DMS53 treated with DMSO at 0.1 percent for 48 hours (cell line): ENCODE measurements at regions not wholly inside any gene's neighbourhood (a gene's known extent, or its start where the extent isn't known, plus 50 kb on each side); places are given as distances from the start of the nearest gene placed in this dataset.
"Not testable (repeated sequence)": the region's sequence is repeated elsewhere in the genome, so short reads cannot be mapped to it uniquely, and the experiment has no call there.

Experiments
- DNase-seq: peaks from one replicate; lab custom pipeline; 2025; ENCODE audit not compliant: unreplicated experiment; lab: John Stamatoyannopoulos, UW

- DNase-seq, result no peak
These were observed 163.3 kb downstream of the TMEM121 start for GRCh38 chr14:105689722-105690121.

- DNase-seq, result no peak
These were observed 164.3 kb downstream of the TMEM121 start for GRCh38 chr14:105690671-105691070.

- DNase-seq, result not testable (repeated sequence)
These were observed 165.1 kb downstream of the TMEM121 start for GRCh38 chr14:105691321-105692109.

DNA sequence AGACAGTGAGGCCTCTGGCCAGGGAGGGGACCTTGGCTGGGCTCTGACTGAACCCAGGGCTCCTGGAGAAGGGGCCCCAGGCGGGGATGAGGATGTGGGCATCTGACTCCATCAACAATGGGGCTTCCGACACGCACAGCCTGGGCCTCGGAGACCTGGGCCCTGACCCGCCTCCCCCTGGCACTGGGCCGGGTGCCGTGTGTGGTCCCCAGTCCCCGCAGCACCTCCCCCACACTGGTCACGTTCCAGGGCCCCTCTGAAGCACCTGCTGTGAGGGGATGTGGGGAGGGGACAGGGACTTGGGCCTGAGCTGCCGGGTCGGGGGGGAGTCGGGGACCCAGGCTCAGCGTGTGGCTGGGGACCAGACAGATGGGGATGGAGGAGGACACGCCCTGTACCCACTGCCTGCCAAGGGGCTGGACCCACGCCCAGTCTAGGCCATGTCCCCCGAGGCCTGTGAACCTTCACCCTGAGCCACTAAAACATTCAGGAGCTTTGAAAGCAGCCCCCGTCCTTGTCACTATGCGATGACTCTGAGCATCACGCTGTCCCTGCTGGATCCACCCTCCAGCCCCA is 165.8 kb downstream of the TMEM121 start:
- DNase-seq, result not testable (repeated sequence)

- no peak for DNase-seq
These were observed 168.6 kb downstream of the TMEM121 start for GRCh38 chr14:105694961-105695360.

DNA sequence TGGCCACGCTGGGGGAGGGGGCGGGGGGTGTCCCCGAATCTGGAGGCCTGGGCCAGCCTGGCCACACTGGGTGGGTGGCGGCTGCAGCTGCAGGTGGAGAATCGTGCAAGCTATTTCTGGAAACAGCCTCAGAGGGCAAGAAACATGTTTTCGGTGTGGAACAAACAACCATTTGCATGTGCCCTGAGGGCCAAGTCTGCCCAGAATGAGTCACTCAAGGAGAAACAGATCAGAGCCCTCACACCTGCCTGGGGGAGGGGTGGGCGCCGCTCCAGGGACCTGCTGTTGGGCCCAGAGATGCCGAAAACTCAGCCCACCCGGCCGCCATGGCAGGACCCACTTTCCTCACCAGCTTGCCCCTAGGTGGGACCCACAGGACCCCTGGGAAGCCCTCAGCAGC is 170.0 kb downstream of the TMEM121 start:
- DNase-seq, result not testable (repeated sequence)

GRCh38 chr14:105697414-105697813 is 171.0 kb downstream of the TMEM121 start:
- DNase-seq, result not testable (repeated sequence)

DNA sequence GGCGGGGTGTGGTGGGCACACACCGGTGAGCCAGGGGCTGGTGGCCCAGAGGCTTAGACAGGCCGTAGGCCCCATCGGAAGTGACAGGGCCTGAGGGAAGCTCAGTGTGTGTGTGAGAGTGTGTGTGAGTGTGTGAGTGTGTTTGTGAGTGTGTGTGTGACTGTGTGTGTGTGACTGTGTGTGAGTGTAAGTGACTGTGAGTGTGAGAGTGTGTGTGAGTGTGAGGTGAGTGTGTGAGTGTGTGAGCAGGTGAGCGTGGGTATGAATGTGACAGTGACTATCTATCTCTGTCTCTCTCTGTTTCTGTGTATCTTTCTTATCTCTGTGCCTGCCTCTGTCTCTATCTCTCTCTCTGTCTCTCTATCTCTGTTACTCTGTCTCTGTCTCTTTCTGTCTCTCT is 171.6 kb downstream of the TMEM121 start:
- DNase-seq, result not testable (repeated sequence)

DNA sequence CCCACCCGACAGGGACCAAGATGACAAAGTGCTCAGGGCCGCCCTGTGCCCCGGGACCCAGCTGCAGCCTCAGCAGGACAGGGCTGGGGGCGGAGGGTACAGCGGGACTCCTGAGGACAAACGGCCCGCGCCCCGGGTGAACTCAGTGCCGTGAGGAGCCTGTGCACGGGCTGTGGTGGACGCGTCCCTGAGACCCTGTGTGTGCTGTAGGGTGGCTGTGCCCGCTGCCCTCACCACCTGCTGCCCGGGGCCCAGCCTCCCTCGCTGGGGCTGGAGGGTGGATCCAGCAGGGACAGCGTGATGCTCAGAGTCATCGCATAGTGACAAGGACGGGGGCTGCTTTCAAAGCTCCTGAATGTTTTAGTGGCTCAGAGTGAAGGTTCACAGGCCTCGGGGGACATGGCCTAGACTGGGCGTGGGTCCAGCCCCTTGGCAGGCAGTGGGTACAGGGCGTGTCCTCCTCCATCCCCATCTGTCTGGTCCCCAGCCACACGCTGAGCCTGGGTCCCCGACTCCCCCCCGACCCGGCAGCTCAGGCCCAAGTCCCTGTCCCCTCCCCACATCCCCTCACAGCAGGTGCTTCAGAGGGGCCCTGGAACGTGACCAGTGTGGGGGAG is 172.7 kb downstream of the TMEM121 start:
- DNase-seq, result not testable (repeated sequence)

DNA sequence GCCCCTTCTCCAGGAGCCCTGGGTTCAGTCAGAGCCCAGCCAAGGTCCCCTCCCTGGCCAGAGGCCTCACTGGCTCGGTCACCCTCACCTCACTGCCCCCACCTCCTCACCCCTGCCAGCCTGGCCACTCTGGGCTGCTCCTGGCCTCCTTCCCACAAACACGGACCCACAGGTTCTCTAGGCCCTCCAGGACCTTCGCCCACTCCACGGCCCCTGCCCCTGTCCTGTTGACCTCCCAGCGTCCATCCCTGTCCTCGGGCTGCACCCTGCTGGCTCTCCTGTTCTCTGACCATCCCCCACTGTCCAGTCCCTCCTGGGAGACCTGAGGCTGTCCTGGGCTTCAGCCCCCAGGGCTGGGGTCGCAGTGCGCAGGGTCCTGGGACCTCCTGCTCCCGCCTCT is 173.3 kb downstream of the TMEM121 start:
- DNase-seq, result not testable (repeated sequence)

DNA sequence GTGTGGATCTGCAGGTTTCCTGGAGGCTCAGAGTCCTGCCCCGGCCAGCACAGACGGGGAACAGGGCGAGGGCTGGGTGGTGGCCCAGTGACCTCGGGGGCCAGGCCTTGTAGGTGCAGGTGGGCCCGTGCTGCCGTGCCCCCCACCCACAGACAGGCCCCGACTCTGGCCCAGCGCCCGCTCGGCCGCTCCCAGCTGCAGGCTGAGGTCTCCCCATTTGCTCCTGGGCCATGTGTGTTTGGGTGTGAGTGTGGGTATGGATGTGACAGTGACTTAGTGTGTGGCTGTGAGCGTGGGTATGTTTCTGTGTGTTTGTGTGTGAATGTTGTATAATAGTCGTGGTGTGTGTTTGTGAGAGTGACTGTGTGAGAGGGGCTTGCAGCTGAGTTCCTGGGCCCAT is 173.8 kb downstream of the TMEM121 start:
- not testable (repeated sequence) for DNase-seq

- no peak for DNase-seq
These were observed 174.4 kb downstream of the TMEM121 start for GRCh38 chr14:105700622-105701288.

DNA sequence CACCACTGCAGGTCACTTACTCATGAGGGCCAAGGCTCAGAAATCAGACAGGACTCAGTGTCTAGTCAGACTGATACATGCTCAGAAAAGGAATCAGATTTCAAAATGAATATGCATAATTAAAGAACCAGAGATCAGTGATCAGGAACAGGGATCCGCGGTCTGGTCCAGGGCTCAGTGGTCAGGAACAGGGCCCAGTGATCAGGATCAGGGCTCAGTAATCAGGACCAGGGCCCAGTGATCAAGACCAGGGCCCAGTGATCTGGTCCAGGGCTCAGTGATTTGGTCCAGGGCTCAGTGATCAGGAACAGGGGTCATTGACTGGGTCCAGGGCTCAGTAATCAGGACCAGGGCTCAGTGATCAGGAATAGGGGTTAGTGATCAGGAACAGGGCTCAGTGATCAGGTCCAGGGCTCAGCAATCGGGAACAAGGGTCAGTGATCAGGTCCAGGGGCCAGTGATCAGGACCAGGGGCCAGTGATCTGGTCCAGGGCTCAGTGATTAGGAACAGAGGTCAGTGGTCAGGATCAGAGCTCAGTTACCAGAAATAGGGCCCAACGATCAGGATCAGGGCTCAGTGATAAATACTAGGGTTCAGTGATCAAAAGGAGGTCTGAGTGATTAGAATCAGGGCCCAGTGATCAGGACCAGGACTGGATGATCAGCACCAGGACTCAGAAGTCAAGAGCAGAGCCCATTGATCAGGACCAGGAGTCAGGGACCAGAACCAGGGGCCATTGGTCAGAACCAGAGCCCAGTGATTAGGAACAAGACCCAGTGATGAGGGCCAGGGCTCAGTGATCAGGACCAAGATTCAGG is 175.3 kb downstream of the TMEM121 start:
- no peak for DNase-seq

DNA sequence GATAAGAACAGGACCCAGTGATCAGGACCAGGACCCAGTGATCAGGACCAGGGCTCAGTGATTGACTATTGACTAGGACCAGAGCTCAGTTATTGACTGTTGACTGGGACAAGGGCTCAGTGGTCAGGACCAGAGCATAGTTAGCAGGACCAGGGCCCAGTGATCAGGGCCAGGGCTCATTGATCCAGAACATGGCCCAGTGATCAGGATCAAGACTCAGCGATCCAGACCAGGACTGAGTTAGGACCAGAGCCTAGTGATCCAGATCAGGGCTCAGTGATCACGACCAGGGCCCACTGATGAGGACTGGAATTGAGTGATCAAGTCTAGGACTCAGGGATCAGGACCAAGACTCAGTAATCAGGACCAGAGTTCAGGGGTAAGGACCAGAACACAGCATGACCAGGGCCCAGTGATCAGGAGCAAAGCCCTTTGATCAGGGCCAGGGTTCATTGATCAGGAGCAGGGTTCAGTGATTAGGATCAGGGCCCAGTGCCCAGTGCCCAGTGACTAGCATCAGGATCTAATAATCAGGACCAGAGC is 176.0 kb downstream of the TMEM121 start:
- DNase-seq, result no peak

DNA sequence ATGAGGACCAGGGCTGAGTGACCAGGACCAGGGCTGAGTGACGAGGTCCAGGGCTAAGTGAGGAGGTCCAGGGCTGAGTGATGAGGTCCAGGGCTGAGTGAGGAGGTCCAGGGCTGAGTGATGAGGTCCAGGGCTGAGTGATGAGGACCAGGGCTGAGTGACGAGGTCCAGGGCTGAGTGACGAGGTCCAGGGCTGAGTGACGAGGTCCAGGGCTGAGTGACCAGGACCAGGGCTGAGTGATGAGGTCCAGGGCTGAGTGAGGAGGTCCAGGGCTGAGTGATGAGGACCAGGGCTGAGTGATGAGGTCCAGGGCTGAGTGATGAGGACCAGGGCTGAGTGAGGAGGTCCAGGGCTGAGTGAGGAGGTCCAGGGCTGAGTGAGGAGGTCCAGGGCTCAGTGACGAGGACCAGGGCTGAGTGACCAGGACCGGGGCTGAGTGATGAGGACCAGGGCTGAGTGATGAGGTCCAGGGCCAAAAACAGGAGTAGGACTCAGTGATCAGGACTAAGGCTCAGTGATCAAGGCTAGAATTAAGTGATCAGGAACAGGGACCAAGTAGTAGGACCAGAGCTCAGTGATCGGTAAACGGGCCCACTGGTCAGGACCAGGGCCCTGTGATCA is 176.8 kb downstream of the TMEM121 start:
- not testable (repeated sequence) for DNase-seq

- DNase-seq, result not testable (repeated sequence)
These were observed 177.7 kb downstream of the TMEM121 start for GRCh38 chr14:105704091-105704490.

- DNase-seq, result not testable (repeated sequence)
These were observed 178.1 kb downstream of the TMEM121 start for GRCh38 chr14:105704492-105704891.

GRCh38 chr14:105705512-105705861 is 179.1 kb downstream of the TMEM121 start:
- not testable (repeated sequence) for DNase-seq

DNA sequence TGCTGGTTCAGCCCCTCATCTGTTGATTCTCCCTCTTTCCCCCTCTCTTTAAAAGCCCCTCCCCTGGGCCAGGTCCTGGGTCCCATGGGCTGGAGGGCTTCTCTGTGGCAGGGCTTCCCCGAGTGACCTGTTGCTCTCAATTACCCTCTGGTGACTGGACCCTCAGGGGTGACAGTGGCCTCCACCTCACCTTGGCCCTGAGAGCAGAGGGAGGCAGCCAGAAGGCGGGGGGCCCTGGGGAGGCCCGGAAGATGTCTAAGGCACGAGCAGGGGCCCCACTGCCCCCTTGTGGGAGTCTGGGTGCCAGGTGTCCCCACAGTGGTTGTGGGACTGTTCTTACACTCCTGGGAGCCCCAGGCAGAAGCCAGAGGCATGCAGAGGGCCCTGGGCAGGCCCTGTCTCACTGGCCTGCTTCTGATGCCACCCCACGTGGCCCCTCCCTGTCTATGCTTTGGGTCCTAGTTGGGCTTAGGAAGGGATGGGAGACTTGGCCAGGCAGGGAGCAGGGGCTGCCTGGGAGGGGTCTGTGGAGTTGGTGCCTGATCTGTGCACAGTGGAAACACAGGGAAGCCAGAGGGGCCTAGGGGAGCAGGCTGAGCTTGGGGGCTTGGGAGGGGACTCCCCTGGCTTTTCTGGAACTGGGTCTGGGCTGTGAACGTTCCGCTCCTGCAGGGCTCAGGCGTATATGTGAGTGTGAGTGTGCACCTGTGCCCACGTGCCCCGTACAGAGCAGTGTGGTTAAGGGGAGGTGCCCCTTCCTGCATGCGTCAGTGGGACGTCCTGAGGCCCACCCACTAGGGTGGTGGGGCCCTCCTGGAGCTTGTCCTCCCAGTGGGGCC is 179.7 kb downstream of the TMEM121 start:
- not testable (repeated sequence) for DNase-seq
